HEK293T (cell line): ENCODE measurements at regions not wholly inside any gene's neighbourhood (a gene's known extent, or its start where the extent isn't known, plus 50 kb on each side); places are given as distances from the start of the nearest gene placed in this dataset.

Experiments used
- CTCF ChIA-PET: fragments of 350-600 bp; formaldehyde crosslinking; extraction: SDS; loops from one replicate; lab custom pipeline; 2021; ENCODE audit warnings: antibody characterized with exemption, inconsistent platforms; lab: Yijun Ruan, JAX
- POLR2A ChIA-PET: fragments of 350-600 bp; formaldehyde crosslinking; extraction: SDS; loops from one replicate; lab custom pipeline; 2020; ENCODE audit warnings: antibody characterized with exemption, inconsistent platforms; lab: Yijun Ruan, JAX
- DNase-seq: peaks from one replicate; pipeline ENCODE4 v3.0.0; 2012; ENCODE audit warnings: mixed read lengths; ENCODE audit errors: extremely low spot score
- ARNT ChIP-seq: fragments of 450-650 bp; IDR thresholded peaks from 2 replicates; pipeline ENCODE4 v1.6.1; 2017; ENCODE audit warnings: mild to moderate bottlenecking
- BHLHE40 ChIP-seq: fragments of 450-650 bp; IDR thresholded peaks from 2 replicates; pipeline ENCODE4 v1.6.1; 2016; ENCODE audit warnings: mild to moderate bottlenecking, moderate library complexity, borderline replicate concordance
- CTBP1 ChIP-seq: fragments of 450-650 bp; IDR thresholded peaks from 2 replicates; pipeline ENCODE4 v1.6.1; 2016; ENCODE audit warnings: borderline replicate concordance
- ELF4 ChIP-seq: fragments of 450-650 bp; IDR thresholded peaks from 2 replicates; pipeline ENCODE4 v1.6.1; 2017; ENCODE audit warnings: antibody characterized with exemption
- FOXA1 ChIP-seq: fragments of 450-650 bp; IDR thresholded peaks from 2 replicates; pipeline ENCODE4 v1.6.1; 2016; ENCODE audit warnings: mild to moderate bottlenecking
- FOXK2 ChIP-seq: fragments of 450-650 bp; IDR thresholded peaks from 2 replicates; pipeline ENCODE4 v1.6.1; 2016; ENCODE audit warnings: mild to moderate bottlenecking
- FOXM1 ChIP-seq: fragments of 450-650 bp; IDR thresholded peaks from 2 replicates; pipeline ENCODE4 v1.6.1; 2017; ENCODE audit warnings: mild to moderate bottlenecking, borderline replicate concordance
- HDGF ChIP-seq: fragments of 450-650 bp; IDR thresholded peaks from 2 replicates; pipeline ENCODE4 v1.6.1; 2017; ENCODE audit warnings: antibody characterized with exemption, borderline replicate concordance
- L3MBTL2 ChIP-seq: fragments of 450-650 bp; conservative IDR thresholded peaks from 2 replicates; pipeline ENCODE4 v1.6.1; 2016; ENCODE audit warnings: mild to moderate bottlenecking
- LEF1 ChIP-seq: fragments of 450-650 bp; IDR thresholded peaks from 2 replicates; pipeline ENCODE4 v1.6.1; 2017; ENCODE audit warnings: mild to moderate bottlenecking, borderline replicate concordance
- NFRKB ChIP-seq: fragments of 450-650 bp; IDR thresholded peaks from 2 replicates; pipeline ENCODE4 v1.6.1; 2016; ENCODE audit warnings: mild to moderate bottlenecking, moderate library complexity
- PKNOX1 ChIP-seq: fragments of 450-650 bp; IDR thresholded peaks from 2 replicates; pipeline ENCODE4 v1.6.1; 2016
- SP1 ChIP-seq: fragments of 450-650 bp; IDR thresholded peaks from 2 replicates; pipeline ENCODE4 v1.6.1; 2017
- SUZ12 ChIP-seq: fragments of 450-650 bp; IDR thresholded peaks from 2 replicates; pipeline ENCODE4 v1.6.1; 2016; ENCODE audit warnings: mild to moderate bottlenecking
- TARDBP ChIP-seq: fragments of 450-650 bp; IDR thresholded peaks from 2 replicates; pipeline ENCODE4 v1.6.1; 2016
- ZNF384 ChIP-seq: fragments of 450-650 bp; IDR thresholded peaks from 2 replicates; pipeline ENCODE4 v1.6.1; 2016

GRCh38 chr7:45257284-45257683 lies 99.7 kb downstream of the RAMP3 start:
- TF ChIP-seq NFRKB (no peak), ARNT (no peak)
- ChIA-PET POLR2A (no interaction called here), CTCF (no interaction called here)
- DNase-seq = no peak

- ChIA-PET CTCF (interaction anchor here (0.9 to 1.5 kb wide), 5 partner anchors 8 to 142 kb away, joined by 3 to 6 read pairs (median 5); no protein-coding TSS in a partner anchor), POLR2A (no interaction called here)
- no peak for DNase-seq
- no peak for TF ChIP-seq SUZ12
- TF ChIP-seq ARNT = no peak
- no peak for TF ChIP-seq CTBP1
- TF ChIP-seq HDGF = no peak
- TF ChIP-seq FOXM1 = no peak
- no peak for TF ChIP-seq FOXA1
These were observed 101.1 kb downstream of the RAMP3 start for GRCh38 chr7:45258533-45259226.

GRCh38 chr7:45259227-45259596 lies 101.6 kb downstream of the RAMP3 start:
- TF ChIP-seq FOXK2 (no peak), SP1 (no peak), FOXA1 (no peak), FOXM1 (no peak), HDGF (no peak), CTBP1 (no peak), LEF1 (no peak), BHLHE40 (no peak), ZNF384 (no peak), NFRKB (no peak), ARNT (no peak), SUZ12 (no peak), L3MBTL2 (no peak), PKNOX1 (no peak), TARDBP (no peak), ELF4 (no peak)
- POLR2A ChIA-PET = no interaction called here
- DNase-seq = no peak
- CTCF ChIA-PET = interaction anchor here (0.9 to 1.5 kb wide), 5 partner anchors 8 to 142 kb away, joined by 3 to 6 read pairs (median 5); no protein-coding TSS in a partner anchor

GRCh38 chr7:45259966-45260646 lies 102.5 kb downstream of the RAMP3 start:
- POLR2A ChIA-PET = interaction anchor here (1.2 kb wide), 1 partner anchor 149 kb away, joined by 3 read pairs; the partner anchor contains the start of gene TBRG4
- peak; percentile 78 for DNase-seq
- CTCF ChIA-PET = interaction anchor here (0.6 to 1.5 kb wide), 8 partner anchors 9 to 903 kb away, joined by 3 to 10 read pairs (median 4); partner anchors contain the start of gene RAMP3
- TF ChIP-seq FOXK2 = no peak
- TF ChIP-seq FOXA1 = no peak
- no peak for TF ChIP-seq SUZ12
- TF ChIP-seq TARDBP = no peak
- no peak for TF ChIP-seq SP1
- TF ChIP-seq CTBP1 = no peak
- TF ChIP-seq BHLHE40 = no peak
- no peak for TF ChIP-seq FOXM1
- no peak for TF ChIP-seq HDGF

GRCh38 chr7:45267262-45267661 lies 109.7 kb downstream of the RAMP3 start:
- ChIA-PET CTCF (no interaction called here), POLR2A (no interaction called here)
- TF ChIP-seq LEF1 (no peak), ZNF384 (no peak), ELF4 (no peak), L3MBTL2 (no peak)
- DNase-seq = no peak

GRCh38 chr7:45268013-45268412 lies 110.4 kb downstream of the RAMP3 start:
- ChIA-PET CTCF (no interaction called here), POLR2A (no interaction called here)
- no peak for DNase-seq
- TF ChIP-seq ARNT = no peak
- TF ChIP-seq ELF4 = no peak
- TF ChIP-seq FOXM1 = no peak
- no peak for TF ChIP-seq HDGF
- no peak for TF ChIP-seq BHLHE40
- TF ChIP-seq SP1 = no peak
- no peak for TF ChIP-seq TARDBP

GRCh38 chr7:45269192-45269591 lies 111.6 kb downstream of the RAMP3 start:
- ChIA-PET POLR2A (no interaction called here), CTCF (interaction anchor here (1.1 kb wide), 1 partner anchor 10 kb away, joined by 5 read pairs; no protein-coding TSS in a partner anchor)
- DNase-seq = no peak
- no peak for TF ChIP-seq ARNT
- no peak for TF ChIP-seq FOXK2
- TF ChIP-seq ELF4 = no peak
- no peak for TF ChIP-seq NFRKB
- no peak for TF ChIP-seq TARDBP
- TF ChIP-seq FOXM1 = no peak
- no peak for TF ChIP-seq SUZ12
- no peak for TF ChIP-seq LEF1
- no peak for TF ChIP-seq FOXA1
- TF ChIP-seq HDGF = no peak
- no peak for TF ChIP-seq L3MBTL2
- no peak for TF ChIP-seq SP1
- TF ChIP-seq CTBP1 = no peak
- TF ChIP-seq BHLHE40 = no peak
